HepG2 (cell line): ENCODE measurements at regions not wholly inside any gene's neighbourhood (a gene's known extent, or its start where the extent isn't known, plus 50 kb on each side); places are given as distances from the start of the nearest gene placed in this dataset.

Experiments
- ATAC-seq: fragments of 200-7000 bp; cut with Tn5 transposase; 3 replicates; pipeline ENCODE4 v1.9.1; 2020; ENCODE audit warnings: mild to moderate bottlenecking, moderate library complexity
- BruUV-seq: library from RNA; stranded (reverse); fragments of 400-500 nt; replicated peaks from 2 replicates; lab custom pipeline; 2021; lab: Mats Ljungman, UMichigan
- CTCF ChIA-PET: fragments of 300-600 bp; formaldehyde crosslinking; extraction: SDS; loops from one replicate; lab custom pipeline; 2021; ENCODE audit warnings: low total read pairs, inconsistent platforms, low intra/inter-chr PET ratio; lab: Yijun Ruan, JAX
- POLR2A ChIA-PET: fragments of 350-600 bp; sonication (Branson Sonifier 250); formaldehyde crosslinking; loops from one replicate; lab custom pipeline; 2020; ENCODE audit warnings: antibody characterized with exemption, inconsistent platforms; lab: Yijun Ruan, JAX
- DNase-seq: peaks from one replicate; pipeline ENCODE4 v3.0.0-alpha.2; 2015; ENCODE audit warnings: low spot score
- FAIRE-seq: peaks from 3 replicates; lab custom pipeline; 2011; peaks lifted over from hg19 to GRCh38; lab: Jason Lieb, UNC
- H2AFZ ChIP-seq: one replicate; pipeline ENCODE4 v1.6.1; 2011; ENCODE audit warnings: low read length, inconsistent platforms
- H3K27ac ChIP-seq: fragments of 300-600 bp; 3 replicates; pipeline ENCODE4 v1.8.0; 2011; ENCODE audit warnings: mixed run types, mild to moderate bottlenecking, mixed read lengths, low read length, inconsistent platforms; ENCODE audit not compliant: insufficient read depth; ENCODE audit errors: extremely low read length
- H3K27me3 ChIP-seq, 2 experiments: fragments of 200-600 bp in 1 of 2; 2 replicates in 1 of 2; 3 replicates in 1 of 2; pipeline versions ENCODE4 v1.6.0 to v1.8.0; 2011; ENCODE audit warnings: low read length in 2 of 2, mild to moderate bottlenecking in 2 of 2, moderate library complexity in 2 of 2, inconsistent platforms in 1 of 2; ENCODE audit not compliant: insufficient read depth in 2 of 2, control insufficient read depth in 1 of 2
- H3K36me3 ChIP-seq, 2 experiments: fragments of 200-600 bp in 1 of 2; replicated peaks in 1 of 2; 2 replicates in 1 of 2; 3 replicates in 1 of 2; pipeline versions ENCODE4 v1.5.1 to v1.8.0; 2011; ENCODE audit warnings: low read length in 2 of 2, inconsistent platforms in 1 of 2; ENCODE audit not compliant: insufficient read depth in 2 of 2, control insufficient read depth in 1 of 2
- H3K4me1 ChIP-seq: 2 replicates; pipeline ENCODE4 v1.5.1; 2012; ENCODE audit warnings: low read length, inconsistent platforms; ENCODE audit not compliant: insufficient read depth
- H3K4me2 ChIP-seq: 2 replicates; pipeline ENCODE4 v1.6.0; 2011; ENCODE audit warnings: low read depth, low read length, inconsistent platforms
- H3K4me3 ChIP-seq, 3 experiments: fragments of 200-600 bp in 1 of 3; sonication (generic), shearing (Covaris generic) in 1 of 3; replicated peaks in 1 of 3; 2 replicates each; pipeline ENCODE4 v1.5.1; 2011 to 2016; ENCODE audit warnings: low read length in 3 of 3, inconsistent platforms in 2 of 3, low read depth in 2 of 3, mild to moderate bottlenecking in 2 of 3, control low read depth in 1 of 3, mixed read lengths in 1 of 3; ENCODE audit not compliant: insufficient read depth in 1 of 3
- H3K79me2 ChIP-seq: one replicate; pipeline ENCODE4 v1.6.1; 2011; ENCODE audit warnings: low read length, inconsistent platforms; ENCODE audit not compliant: insufficient read depth
- H3K9ac ChIP-seq: 2 replicates; pipeline ENCODE4 v1.6.0; 2011; ENCODE audit warnings: mild to moderate bottlenecking, low read depth, low read length, inconsistent platforms; ENCODE audit not compliant: insufficient read depth
- H3K9me3 ChIP-seq: 2 replicates; pipeline ENCODE4 v1.5.1; 2012; ENCODE audit warnings: mild to moderate bottlenecking, low read length
- H4K20me1 ChIP-seq: 2 replicates; pipeline ENCODE4 v1.6.0; 2011; ENCODE audit warnings: inconsistent platforms, mild to moderate bottlenecking, low read length, moderate library complexity; ENCODE audit not compliant: insufficient read depth
- DNMT3B ChIP-seq: conservative IDR thresholded peaks from 2 replicates; pipeline ENCODE4 v1.6.1; 2016; ENCODE audit warnings: missing biosample characterization, control low read depth
- KAT2B ChIP-seq: fragments of 150-350 bp; IDR thresholded peaks from 2 replicates; pipeline ENCODE4 v1.6.1; 2014; ENCODE audit warnings: low read depth, low read length, borderline replicate concordance
- STAG1 ChIP-seq: sonication (generic); formaldehyde crosslinking; IDR thresholded peaks from 2 replicates; pipeline ENCODE4 v1.4.0; 2020; ENCODE audit warnings: missing genetic modification reagents
- ZNF703 ChIP-seq: sonication (generic); formaldehyde crosslinking; IDR thresholded peaks from 2 replicates; pipeline ENCODE4 v1.5.1; 2020; ENCODE audit warnings: missing genetic modification reagents, mild to moderate bottlenecking, moderate library complexity, borderline replicate concordance
- WGBS: methylation state at CpG from one replicate; pipeline ENCODE4 v1.1.6; 2017; ENCODE audit warnings: low lambda C conversion rate; 5-methylcytosine and 5-hydroxymethylcytosine counted together
- in situ Hi-C: cut with HindIII; loops from 2 replicates; pipeline ENCODE4 v1.10.0; 2017; ENCODE audit warnings: low pct_unique_long_range_greater_than_20kb; ENCODE audit not compliant: extremely low pct_ligation_motif_present
- intact Hi-C: fragments of 100-400 bp; cut with micrococcal nuclease; formaldehyde crosslinking; loops from one replicate; pipeline ENCODE4 v1.10.0; 2022; ENCODE audit not compliant: unreplicated experiment
- TF ChIP-seq, protein P1 (sequence below): sonication (generic); formaldehyde crosslinking; IDR thresholded peaks from 2 replicates; pipeline ENCODE4 v1.4.0; 2020; ENCODE audit warnings: missing genetic modification reagents, mild to moderate bottlenecking, borderline replicate concordance

DNA sequence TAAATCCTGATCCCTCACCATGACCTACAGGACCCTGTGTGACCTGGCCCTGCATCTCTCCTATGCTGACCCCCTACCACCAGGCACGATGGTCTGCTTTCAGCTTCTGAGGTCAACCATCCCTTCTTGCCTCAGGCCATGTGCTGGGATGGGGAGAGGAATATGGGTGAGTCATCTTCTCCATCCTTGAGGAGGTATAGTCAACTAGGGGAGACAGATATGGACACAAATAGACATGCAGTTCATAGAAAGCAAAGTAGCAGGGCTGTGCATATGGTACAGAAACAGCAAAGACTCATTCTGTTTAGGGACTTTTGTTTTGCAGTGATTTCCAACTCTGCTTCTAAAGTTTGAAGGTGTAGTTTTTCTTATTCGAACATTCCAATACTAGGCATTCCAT, 250.8 kb upstream of the FGGY start (continued):
- no peak for TF ChIP-seq KAT2B
- TF ChIP-seq DNMT3B (CRISPR knock-in tag), result no peak
- TF ChIP-seq ZNF703 (CRISPR knock-in tag), result no peak

DNA sequence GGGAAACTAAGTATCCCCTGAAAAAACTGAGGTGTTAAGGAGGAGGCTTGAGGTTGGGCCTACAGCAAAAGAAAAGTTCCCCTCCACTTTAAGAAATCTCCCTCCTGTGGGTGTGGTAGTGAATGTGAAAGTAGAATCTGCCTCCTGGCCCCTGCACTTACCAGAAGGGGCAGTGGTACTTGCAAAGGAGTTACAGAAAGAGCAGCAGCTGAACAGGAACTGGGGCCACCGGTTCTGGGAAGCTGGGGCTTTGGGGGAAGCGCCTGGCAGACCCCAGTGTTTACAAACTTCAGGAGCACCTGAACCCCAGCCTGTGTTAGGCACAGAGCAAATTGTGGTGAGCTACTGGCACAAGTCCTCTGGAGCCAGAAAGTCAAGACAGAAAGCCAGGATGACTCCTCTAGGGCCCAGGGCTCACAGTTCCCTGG, 250.2 kb upstream of the FGGY start:
- ATAC-seq, result peak; percentile 52
- H2AFZ ChIP-seq, result no peak overlapping the region
- BruUV-seq, result no TSS peak
- DNase-seq, result no peak
- H4K20me1 ChIP-seq, result no peaks in the 10 kb centered on the region
- FAIRE-seq, result no peak
- peaks cover 0 to 21% of the 10 kb centered on the region in 2 experiments; a peak in 3 of 5 replicates for H3K27me3 ChIP-seq
- no peak overlapping the region for H3K27ac ChIP-seq
- CTCF ChIA-PET, result no interaction called here
- no peaks in the 10 kb centered on the region for H3K36me3 ChIP-seq
- H3K79me2 ChIP-seq, result no peaks in the 10 kb centered on the region
- 0% methylated on average over 2 of the region's 2 CpGs for WGBS
- POLR2A ChIA-PET, result no interaction called here
- no peaks in the 10 kb centered on the region for H3K9me3 ChIP-seq
- peak overlapping the region; percentile 8; the same call in 1 of the 2 replicates for H3K4me2 ChIP-seq
- H3K9ac ChIP-seq, result no peak overlapping the region
- H3K4me3 ChIP-seq, result no peak overlapping the region
- peaks cover 50% of the 10 kb centered on the region for H3K4me1 ChIP-seq
- in situ Hi-C loops (no loop called here), intact Hi-C loops (no loop called here)
- TF ChIP-seq STAG1 (CRISPR knock-in tag), result peak; percentile 16; the same call in 1 of the 2 replicates
- TF ChIP-seq, protein P1, sequence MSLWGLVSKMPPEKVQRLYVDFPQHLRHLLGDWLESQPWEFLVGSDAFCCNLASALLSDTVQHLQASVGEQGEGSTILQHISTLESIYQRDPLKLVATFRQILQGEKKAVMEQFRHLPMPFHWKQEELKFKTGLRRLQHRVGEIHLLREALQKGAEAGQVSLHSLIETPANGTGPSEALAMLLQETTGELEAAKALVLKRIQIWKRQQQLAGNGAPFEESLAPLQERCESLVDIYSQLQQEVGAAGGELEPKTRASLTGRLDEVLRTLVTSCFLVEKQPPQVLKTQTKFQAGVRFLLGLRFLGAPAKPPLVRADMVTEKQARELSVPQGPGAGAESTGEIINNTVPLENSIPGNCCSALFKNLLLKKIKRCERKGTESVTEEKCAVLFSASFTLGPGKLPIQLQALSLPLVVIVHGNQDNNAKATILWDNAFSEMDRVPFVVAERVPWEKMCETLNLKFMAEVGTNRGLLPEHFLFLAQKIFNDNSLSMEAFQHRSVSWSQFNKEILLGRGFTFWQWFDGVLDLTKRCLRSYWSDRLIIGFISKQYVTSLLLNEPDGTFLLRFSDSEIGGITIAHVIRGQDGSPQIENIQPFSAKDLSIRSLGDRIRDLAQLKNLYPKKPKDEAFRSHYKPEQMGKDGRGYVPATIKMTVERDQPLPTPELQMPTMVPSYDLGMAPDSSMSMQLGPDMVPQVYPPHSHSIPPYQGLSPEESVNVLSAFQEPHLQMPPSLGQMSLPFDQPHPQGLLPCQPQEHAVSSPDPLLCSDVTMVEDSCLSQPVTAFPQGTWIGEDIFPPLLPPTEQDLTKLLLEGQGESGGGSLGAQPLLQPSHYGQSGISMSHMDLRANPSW, result no peak
